Ascending aorta (tissue), 2 donors: ENCODE measurements at regions not wholly inside any gene's neighbourhood (a gene's known extent, or its start where the extent isn't known, plus 50 kb on each side); places are given as distances from the start of the nearest gene placed in this dataset.
"Not testable (repeated sequence)": the region's sequence is repeated elsewhere in the genome, so short reads cannot be mapped to it uniquely, and the experiment has no call there.

Experiments
- DNase-seq, 2 donors: peaks; one replicate each; pipeline ENCODE4 v3.0.0-alpha.2; 2019; ENCODE audit warnings: low spot score in 2 of 2
- H3K27ac ChIP-seq, 2 donors: fragments of 200-600 bp; sonication (generic); one replicate each; pipeline ENCODE4 v1.5.1; 2016 to 2017; ENCODE audit warnings: mild to moderate bottlenecking in 1 of 2
- H3K27me3 ChIP-seq: fragments of 200-600 bp; sonication (generic); one replicate; pipeline ENCODE4 v1.5.1; 2017
- H3K36me3 ChIP-seq, 2 donors: fragments of 200-600 bp; sonication (generic); one replicate each; pipeline ENCODE4 v1.5.1; 2016
- H3K4me1 ChIP-seq, 2 donors: fragments of 200-600 bp; sonication (generic); one replicate each; pipeline ENCODE4 v1.5.1; 2016 to 2017; ENCODE audit warnings: mild to moderate bottlenecking in 1 of 2
- H3K4me3 ChIP-seq, 2 donors: fragments of 200-600 bp; sonication (generic); one replicate each; pipeline ENCODE4 v1.5.1; 2016 to 2017; ENCODE audit warnings: mild to moderate bottlenecking in 1 of 2
- H3K9me3 ChIP-seq, 2 donors: fragments of 200-600 bp; sonication (generic); one replicate each; pipeline ENCODE4 v1.5.1; 2016
- intact Hi-C: fragments of 100-400 bp; cut with DNase I; formaldehyde crosslinking; loops from one replicate; pipeline ENCODE4 v1.15.1; 2023
- TF ChIP-seq, protein P1 (sequence below), 3 experiments: fragments of 200-600 bp in 2 of 3; fragments of 450-650 bp in 1 of 3; sonication (generic) in 2 of 3; IDR thresholded peaks; one replicate each; pipeline ENCODE4 v1.5.1; 2016 to 2019; ENCODE audit warnings: antibody characterized with exemption in 3 of 3, mild to moderate bottlenecking in 1 of 3, moderate library complexity in 1 of 3

DNA sequence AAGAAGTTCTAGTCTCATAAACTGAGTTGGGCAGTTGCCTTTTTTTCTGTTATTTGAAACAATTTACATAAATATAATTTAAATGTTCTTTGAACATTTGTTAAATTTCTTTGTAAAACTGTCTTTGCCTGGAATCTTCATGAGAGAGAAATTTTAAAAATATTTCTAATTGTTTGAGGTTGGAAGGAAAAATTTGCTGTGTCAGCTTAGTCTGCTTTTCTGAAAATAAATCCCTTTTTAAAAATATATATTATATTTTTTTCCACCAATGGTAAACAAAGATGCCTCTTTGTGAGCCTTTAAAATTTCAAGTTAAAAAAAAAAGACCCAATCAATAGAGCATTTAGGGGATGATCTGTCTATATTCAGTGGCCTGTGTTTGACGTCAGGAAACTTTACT is 542.7 kb downstream of the KIF4B start:
- no peaks in the 10 kb centered on the region for H3K27me3 ChIP-seq
- H3K9me3 ChIP-seq = no peaks in the 10 kb centered on the region
- no peaks in the 10 kb centered on the region for H3K4me1 ChIP-seq
- intact Hi-C loops = no loop called here
- TF ChIP-seq, protein P1, sequence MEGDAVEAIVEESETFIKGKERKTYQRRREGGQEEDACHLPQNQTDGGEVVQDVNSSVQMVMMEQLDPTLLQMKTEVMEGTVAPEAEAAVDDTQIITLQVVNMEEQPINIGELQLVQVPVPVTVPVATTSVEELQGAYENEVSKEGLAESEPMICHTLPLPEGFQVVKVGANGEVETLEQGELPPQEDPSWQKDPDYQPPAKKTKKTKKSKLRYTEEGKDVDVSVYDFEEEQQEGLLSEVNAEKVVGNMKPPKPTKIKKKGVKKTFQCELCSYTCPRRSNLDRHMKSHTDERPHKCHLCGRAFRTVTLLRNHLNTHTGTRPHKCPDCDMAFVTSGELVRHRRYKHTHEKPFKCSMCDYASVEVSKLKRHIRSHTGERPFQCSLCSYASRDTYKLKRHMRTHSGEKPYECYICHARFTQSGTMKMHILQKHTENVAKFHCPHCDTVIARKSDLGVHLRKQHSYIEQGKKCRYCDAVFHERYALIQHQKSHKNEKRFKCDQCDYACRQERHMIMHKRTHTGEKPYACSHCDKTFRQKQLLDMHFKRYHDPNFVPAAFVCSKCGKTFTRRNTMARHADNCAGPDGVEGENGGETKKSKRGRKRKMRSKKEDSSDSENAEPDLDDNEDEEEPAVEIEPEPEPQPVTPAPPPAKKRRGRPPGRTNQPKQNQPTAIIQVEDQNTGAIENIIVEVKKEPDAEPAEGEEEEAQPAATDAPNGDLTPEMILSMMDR (IDR thresholded peaks at IDR 0.05) = no peak
- H3K4me3 ChIP-seq = no peak overlapping the region
- H3K27ac ChIP-seq = no peak overlapping the region
- DNase-seq = no peak
- H3K36me3 ChIP-seq = no peaks in the 10 kb centered on the region

- intact Hi-C loops = no loop called here
- no peak for DNase-seq
- Histone ChIP-seq H3K27ac (no peak overlapping the region), H3K4me1 (no peaks in the 10 kb centered on the region), H3K27me3 (no peaks in the 10 kb centered on the region), H3K9me3 (no peaks in the 10 kb centered on the region), H3K36me3 (no peaks in the 10 kb centered on the region), H3K4me3 (no peak overlapping the region)
- TF ChIP-seq, protein P1 (IDR thresholded peaks at IDR 0.05) = no peak
Observed at GRCh38 chr5:155556700-155557099, 543.1 kb downstream of the KIF4B start.

GRCh38 chr5:155562158-155562557 is 548.6 kb downstream of the KIF4B start:
- no peaks in the 10 kb centered on the region for H3K9me3 ChIP-seq
- no peaks in the 10 kb centered on the region for H3K27me3 ChIP-seq
- no peak overlapping the region for H3K4me3 ChIP-seq
- intact Hi-C loops = no loop called here
- no peak for DNase-seq
- no peak overlapping the region for H3K27ac ChIP-seq
- H3K4me1 ChIP-seq = no peaks in the 10 kb centered on the region
- H3K36me3 ChIP-seq = no peaks in the 10 kb centered on the region
- TF ChIP-seq, protein P1 (IDR thresholded peaks at IDR 0.05) = no peak

DNA sequence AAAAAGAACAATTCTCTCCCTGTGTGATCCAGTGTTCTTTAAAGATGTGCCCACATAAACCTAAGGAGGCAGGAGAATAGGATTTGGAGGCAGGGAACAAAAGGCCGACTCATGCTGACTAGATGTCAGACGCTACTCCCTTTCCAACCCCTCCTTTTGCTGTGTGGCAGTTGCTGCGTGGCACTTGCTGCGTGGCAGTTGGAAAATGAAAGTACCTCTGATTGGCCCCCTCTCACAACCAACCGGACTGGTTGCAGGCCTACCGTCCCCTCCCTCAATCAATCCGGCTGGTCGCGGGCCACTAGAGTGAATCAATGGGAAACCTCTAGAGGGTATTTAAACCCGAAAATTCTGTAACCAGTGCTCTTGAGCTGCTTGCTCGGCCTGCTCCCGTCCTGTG is 551.0 kb downstream of the KIF4B start:
- no peak for DNase-seq
- H3K9me3 ChIP-seq = no peaks in the 10 kb centered on the region
- TF ChIP-seq, protein P1 (IDR thresholded peaks at IDR 0.05) = no peak
- no peak overlapping the region for H3K4me3 ChIP-seq
- no peaks in the 10 kb centered on the region for H3K4me1 ChIP-seq
- H3K27me3 ChIP-seq = no peaks in the 10 kb centered on the region
- no peak overlapping the region for H3K27ac ChIP-seq
- H3K36me3 ChIP-seq = no peaks in the 10 kb centered on the region
- intact Hi-C loops = no loop called here

GRCh38 chr5:155575861-155576260 is 562.3 kb downstream of the KIF4B start:
- Histone ChIP-seq H3K4me1 (no peaks in the 10 kb centered on the region), H3K27ac (no peak overlapping the region), H3K9me3 (no peaks in the 10 kb centered on the region), H3K4me3 (no peak overlapping the region), H3K36me3 (no peaks in the 10 kb centered on the region), H3K27me3 (no peaks in the 10 kb centered on the region)
- TF ChIP-seq, protein P1 (IDR thresholded peaks at IDR 0.05) = no peak
- no peak for DNase-seq
- intact Hi-C loops = no loop called here

GRCh38 chr5:155586808-155587207 is 573.3 kb downstream of the KIF4B start:
- H3K27ac ChIP-seq, H3K4me3 ChIP-seq, H3K27me3 ChIP-seq, intact Hi-C loops, H3K4me1 ChIP-seq, DNase-seq, H3K36me3 ChIP-seq, H3K9me3 ChIP-seq: not testable (repeated sequence)
